Activated T-helper 2 cell treated with anti-CD3 and anti-CD28 coated beads, Interferon-gamma antibody, Interleukin-2, Interleukin-4, amounts not matched to agents 10 μg/mL and 5 μg/mL and 100 μg/mL, durations not matched to agents 14 hours and 24 hours and 36 hours (primary cell): ENCODE measurements at regions not wholly inside any gene's neighbourhood (a gene's known extent, or its start where the extent isn't known, plus 50 kb on each side); places are given as distances from the start of the nearest gene placed in this dataset.

Experiments used
- DNase-seq: peaks from one replicate; pipeline ENCODE4 v3.0.0; 2021; ENCODE audit warnings: low spot score
- H3K27ac Mint-ChIP-seq: one replicate; pipeline ENCODE4 v1.8.0; 2021; ENCODE audit warnings: mixed read lengths
- H3K27me3 Mint-ChIP-seq: one replicate; pipeline ENCODE4 v1.8.0; 2021; ENCODE audit warnings: low read depth, mixed read lengths
- H3K36me3 Mint-ChIP-seq: one replicate; pipeline ENCODE4 v1.8.0; 2021; ENCODE audit warnings: low read depth, mixed read lengths
- H3K4me1 Mint-ChIP-seq: one replicate; pipeline ENCODE4 v1.8.0; 2021; ENCODE audit warnings: low read depth, mixed read lengths
- H3K4me3 Mint-ChIP-seq: one replicate; pipeline ENCODE4 v1.8.0; 2021; ENCODE audit warnings: low read depth, mild to moderate bottlenecking, moderate library complexity, mixed read lengths
- H3K9me3 Mint-ChIP-seq: one replicate; pipeline ENCODE4 v1.8.0; 2021; ENCODE audit warnings: mixed read lengths
- intact Hi-C: fragments of 100-400 bp; cut with micrococcal nuclease; formaldehyde crosslinking; loops from one replicate; pipeline ENCODE4 v1.15.1; 2023

GRCh38 chr13:106337096-106337850, 198.2 kb downstream of the EFNB2 start:
- Mint-ChIP-seq H3K27ac (no peak overlapping the region), H3K4me1 (no peaks in the 10 kb centered on the region), H3K9me3 (peaks cover 14% of the 10 kb centered on the region), H3K36me3 (no peaks in the 10 kb centered on the region), H3K4me3 (no peak overlapping the region), H3K27me3 (no peaks in the 10 kb centered on the region)
- intact Hi-C loops, result no loop called here
- no peak for DNase-seq

- Mint-ChIP-seq H3K27me3 (no peaks in the 10 kb centered on the region), H3K36me3 (no peaks in the 10 kb centered on the region), H3K4me1 (no peaks in the 10 kb centered on the region), H3K4me3 (no peak overlapping the region), H3K27ac (no peak overlapping the region), H3K9me3 (peaks cover 14% of the 10 kb centered on the region)
- no peak for DNase-seq
- intact Hi-C loops, result no loop called here
These were observed 198.8 kb downstream of the EFNB2 start for GRCh38 chr13:106336668-106337067.

- intact Hi-C loops, result no loop called here
- H3K9me3 Mint-ChIP-seq, result no peaks in the 10 kb centered on the region
- no peak overlapping the region for H3K27ac Mint-ChIP-seq
- DNase-seq, result no peak
- no peak overlapping the region for H3K4me3 Mint-ChIP-seq
- no peaks in the 10 kb centered on the region for H3K4me1 Mint-ChIP-seq
- no peaks in the 10 kb centered on the region for H3K27me3 Mint-ChIP-seq
- H3K36me3 Mint-ChIP-seq, result no peaks in the 10 kb centered on the region
These were observed 202.8 kb downstream of the EFNB2 start for GRCh38 chr13:106332621-106333020.

- no peak for DNase-seq
- intact Hi-C loops, result no loop called here
- no peak overlapping the region for H3K27ac Mint-ChIP-seq
- no peak overlapping the region for H3K4me3 Mint-ChIP-seq
- H3K27me3 Mint-ChIP-seq, result no peaks in the 10 kb centered on the region
- no peaks in the 10 kb centered on the region for H3K9me3 Mint-ChIP-seq
- H3K36me3 Mint-ChIP-seq, result no peaks in the 10 kb centered on the region
- no peaks in the 10 kb centered on the region for H3K4me1 Mint-ChIP-seq
These were observed 204.3 kb downstream of the EFNB2 start for GRCh38 chr13:106331116-106331515.

- Mint-ChIP-seq H3K4me1 (no peaks in the 10 kb centered on the region), H3K27me3 (no peaks in the 10 kb centered on the region), H3K9me3 (no peaks in the 10 kb centered on the region), H3K27ac (no peak overlapping the region), H3K4me3 (no peak overlapping the region), H3K36me3 (no peaks in the 10 kb centered on the region)
- DNase-seq, result no peak
- intact Hi-C loops, result no loop called here
These were observed 205.5 kb downstream of the EFNB2 start for GRCh38 chr13:106329941-106330340.

GRCh38 chr13:106326751-106327150, 208.7 kb downstream of the EFNB2 start:
- Mint-ChIP-seq H3K36me3 (no peaks in the 10 kb centered on the region), H3K9me3 (peaks cover 11% of the 10 kb centered on the region), H3K4me1 (no peaks in the 10 kb centered on the region), H3K27ac (no peak overlapping the region), H3K27me3 (no peaks in the 10 kb centered on the region), H3K4me3 (no peak overlapping the region)
- no peak for DNase-seq
- intact Hi-C loops, result no loop called here

GRCh38 chr13:106324444-106324843, 211.0 kb downstream of the EFNB2 start:
- Mint-ChIP-seq H3K36me3 (no peaks in the 10 kb centered on the region), H3K9me3 (peaks cover 13% of the 10 kb centered on the region), H3K27me3 (no peaks in the 10 kb centered on the region), H3K4me1 (no peaks in the 10 kb centered on the region), H3K27ac (no peak overlapping the region), H3K4me3 (no peak overlapping the region)
- DNase-seq, result no peak
- intact Hi-C loops, result no loop called here

- Mint-ChIP-seq H3K27me3 (no peaks in the 10 kb centered on the region), H3K9me3 (peaks cover 13% of the 10 kb centered on the region), H3K4me1 (no peaks in the 10 kb centered on the region), H3K36me3 (no peaks in the 10 kb centered on the region), H3K4me3 (no peak overlapping the region), H3K27ac (no peak overlapping the region)
- intact Hi-C loops, result no loop called here
- DNase-seq, result no peak
These were observed 212.8 kb downstream of the EFNB2 start for GRCh38 chr13:106322628-106323027.

- Mint-ChIP-seq H3K36me3 (no peaks in the 10 kb centered on the region), H3K9me3 (peaks cover 10% of the 10 kb centered on the region), H3K4me3 (no peak overlapping the region), H3K27ac (no peak overlapping the region), H3K27me3 (no peaks in the 10 kb centered on the region), H3K4me1 (no peaks in the 10 kb centered on the region)
- no peak for DNase-seq
- intact Hi-C loops, result no loop called here
These were observed 216.5 kb downstream of the EFNB2 start for GRCh38 chr13:106318941-106319411.

GRCh38 chr13:106314417-106314816, 221.0 kb downstream of the EFNB2 start:
- Mint-ChIP-seq H3K4me3 (no peak overlapping the region), H3K9me3 (no peaks in the 10 kb centered on the region), H3K27ac (no peak overlapping the region), H3K36me3 (no peaks in the 10 kb centered on the region), H3K4me1 (no peaks in the 10 kb centered on the region), H3K27me3 (no peaks in the 10 kb centered on the region)
- intact Hi-C loops, result no loop called here
- DNase-seq, result no peak

GRCh38 chr13:106311004-106311403, 224.5 kb downstream of the EFNB2 start:
- no peak for DNase-seq
- intact Hi-C loops, result no loop called here
- Mint-ChIP-seq H3K36me3 (no peaks in the 10 kb centered on the region), H3K27ac (no peak overlapping the region), H3K4me1 (no peaks in the 10 kb centered on the region), H3K4me3 (no peak overlapping the region), H3K27me3 (no peaks in the 10 kb centered on the region), H3K9me3 (peaks cover 3% of the 10 kb centered on the region)

GRCh38 chr13:106310291-106310865, 225.1 kb downstream of the EFNB2 start:
- Mint-ChIP-seq H3K4me1 (no peaks in the 10 kb centered on the region), H3K27ac (no peak overlapping the region), H3K4me3 (no peak overlapping the region), H3K9me3 (peaks cover 3% of the 10 kb centered on the region), H3K27me3 (no peaks in the 10 kb centered on the region), H3K36me3 (no peaks in the 10 kb centered on the region)
- no peak for DNase-seq
- intact Hi-C loops, result no loop called here

- no peak for DNase-seq
- Mint-ChIP-seq H3K36me3 (no peaks in the 10 kb centered on the region), H3K9me3 (peaks cover 3% of the 10 kb centered on the region), H3K27me3 (no peaks in the 10 kb centered on the region), H3K4me3 (no peak overlapping the region), H3K4me1 (no peaks in the 10 kb centered on the region), H3K27ac (no peak overlapping the region)
- intact Hi-C loops, result no loop called here
These were observed 228.6 kb downstream of the EFNB2 start for GRCh38 chr13:106306748-106307277.
